Esophagus muscularis mucosa (tissue), 4 donors: ENCODE measurements at regions not wholly inside any gene's neighbourhood (a gene's known extent, or its start where the extent isn't known, plus 50 kb on each side); places are given as distances from the start of the nearest gene placed in this dataset.

ENCODE experiments used
- EP300 ChIP-seq: sonication (generic); formaldehyde crosslinking; IDR thresholded peaks from one replicate; pipeline ENCODE4 v1.6.1; 2017; ENCODE audit warnings: antibody characterized with exemption
- POLR2AphosphoS5 ChIP-seq, 2 donors: sonication (generic); formaldehyde crosslinking; IDR thresholded peaks; one replicate each; pipeline ENCODE4 v1.6.1; 2017; ENCODE audit warnings: antibody characterized with exemption in 2 of 2
- TF ChIP-seq, protein P1 (sequence below), 3 experiments: fragments of 200-600 bp in 2 of 3; fragments of 450-650 bp in 1 of 3; sonication (generic) in 2 of 3; IDR thresholded peaks; one replicate each; pipeline ENCODE4 v1.5.1; 2017 to 2019; ENCODE audit warnings: antibody characterized with exemption in 3 of 3, mild to moderate bottlenecking in 2 of 3, moderate library complexity in 1 of 3

DNA sequence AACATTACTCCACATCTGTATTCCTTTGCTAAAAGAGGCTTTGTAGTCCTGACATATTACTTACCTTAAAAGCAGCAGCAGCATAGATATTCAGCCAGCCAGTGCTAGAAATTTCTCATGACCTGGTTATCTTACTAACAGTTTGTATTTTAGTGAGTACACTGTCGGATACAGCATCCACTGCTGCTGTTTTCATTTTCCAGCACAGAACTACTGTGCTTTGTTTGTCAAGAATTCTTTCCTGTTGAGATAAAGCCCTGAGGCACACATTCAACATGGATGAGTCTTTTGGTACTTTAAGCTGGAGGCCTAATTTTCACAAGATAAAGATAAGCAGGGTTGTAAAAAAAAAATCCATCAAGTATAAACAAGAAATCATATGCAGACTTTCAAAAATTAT lies 311.2 kb upstream of the OPRM1 start:
- TF ChIP-seq, protein P1, sequence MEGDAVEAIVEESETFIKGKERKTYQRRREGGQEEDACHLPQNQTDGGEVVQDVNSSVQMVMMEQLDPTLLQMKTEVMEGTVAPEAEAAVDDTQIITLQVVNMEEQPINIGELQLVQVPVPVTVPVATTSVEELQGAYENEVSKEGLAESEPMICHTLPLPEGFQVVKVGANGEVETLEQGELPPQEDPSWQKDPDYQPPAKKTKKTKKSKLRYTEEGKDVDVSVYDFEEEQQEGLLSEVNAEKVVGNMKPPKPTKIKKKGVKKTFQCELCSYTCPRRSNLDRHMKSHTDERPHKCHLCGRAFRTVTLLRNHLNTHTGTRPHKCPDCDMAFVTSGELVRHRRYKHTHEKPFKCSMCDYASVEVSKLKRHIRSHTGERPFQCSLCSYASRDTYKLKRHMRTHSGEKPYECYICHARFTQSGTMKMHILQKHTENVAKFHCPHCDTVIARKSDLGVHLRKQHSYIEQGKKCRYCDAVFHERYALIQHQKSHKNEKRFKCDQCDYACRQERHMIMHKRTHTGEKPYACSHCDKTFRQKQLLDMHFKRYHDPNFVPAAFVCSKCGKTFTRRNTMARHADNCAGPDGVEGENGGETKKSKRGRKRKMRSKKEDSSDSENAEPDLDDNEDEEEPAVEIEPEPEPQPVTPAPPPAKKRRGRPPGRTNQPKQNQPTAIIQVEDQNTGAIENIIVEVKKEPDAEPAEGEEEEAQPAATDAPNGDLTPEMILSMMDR (IDR thresholded peaks at IDR 0.05): no peak
- no peak for TF ChIP-seq EP300
- no peak for TF ChIP-seq POLR2AphosphoS5 (IDR thresholded peaks at IDR 0.05)
